Neural progenitor cell (in vitro differentiated cells): ENCODE measurements at regions not wholly inside any gene's neighbourhood (a gene's known extent, or its start where the extent isn't known, plus 50 kb on each side); places are given as distances from the start of the nearest gene placed in this dataset.

Source experiments
- CTCF ChIP-seq: fragments of 200-600 bp; sonication (generic); IDR thresholded peaks from 2 replicates; pipeline ENCODE4 v1.5.1; 2017; ENCODE audit warnings: antibody characterized with exemption, mild to moderate bottlenecking
- EZH2phosphoT487 ChIP-seq: fragments of 200-600 bp; sonication (generic); IDR thresholded peaks from 2 replicates; pipeline ENCODE4 v1.6.1; 2017; ENCODE audit warnings: antibody characterized with exemption

DNA sequence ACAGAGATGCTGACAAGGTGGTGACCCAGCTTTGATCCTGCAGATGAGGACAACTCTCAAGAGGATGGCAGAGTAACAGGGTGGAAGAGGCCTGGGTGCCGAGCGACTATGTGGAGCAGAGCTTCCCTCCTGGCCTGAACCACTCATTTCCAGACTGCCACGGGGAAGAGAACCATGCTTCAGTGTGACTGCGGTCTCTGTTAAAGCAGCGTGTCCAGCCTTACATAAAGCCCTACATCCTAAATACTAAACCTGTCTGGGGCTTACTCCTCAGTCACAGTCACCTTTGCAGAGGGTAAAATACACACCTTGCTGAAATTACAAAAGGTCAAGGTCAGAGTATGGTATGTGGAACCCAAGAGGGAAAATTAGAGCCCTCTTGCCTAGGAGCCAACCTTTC is 312.9 kb downstream of the CDC5L start:
- TF ChIP-seq CTCF (no peak), EZH2phosphoT487 (no peak)
